H1 (cell line): ENCODE measurements at regions not wholly inside any gene's neighbourhood (a gene's known extent, or its start where the extent isn't known, plus 50 kb on each side); places are given as distances from the start of the nearest gene placed in this dataset.

ENCODE experiments used
- CTCF ChIA-PET: fragments of 300-600 bp; sonication (Branson Sonifier 250); formaldehyde crosslinking; loops from one replicate; lab custom pipeline; 2021; ENCODE audit not compliant: partially characterized antibody; lab: Charles Lee
- POLR2A ChIA-PET: fragments of 300-600 bp; sonication (Branson Sonifier 250); formaldehyde crosslinking; loops from one replicate; lab custom pipeline; 2021; ENCODE audit warnings: inconsistent platforms; ENCODE audit not compliant: partially characterized antibody; lab: Charles Lee
- DNase-seq, 2 experiments: peaks; one replicate each; pipeline versions ENCODE4 v3.0.0 to v3.0.0-alpha.2; 2010 to 2022; ENCODE audit warnings: low spot score in 2 of 2, low read depth in 1 of 2, mixed read lengths in 1 of 2
- FAIRE-seq: peaks from 2 replicates; lab custom pipeline; 2011; peaks lifted over from hg19 to GRCh38; lab: Jason Lieb, UNC
- H2AFZ ChIP-seq: 2 replicates; pipeline ENCODE4 v1.8.1; 2012; ENCODE audit warnings: low read length, inconsistent platforms
- H2AK5ac ChIP-seq: 2 replicates; pipeline ENCODE4 v1.6.1; 2013; ENCODE audit warnings: low read depth, low read length
- H2BK120ac ChIP-seq: replicated peaks from 2 replicates; pipeline ENCODE3; 2013; ENCODE audit warnings: low read depth, low read length, inconsistent platforms
- H2BK12ac ChIP-seq: 2 replicates; pipeline ENCODE4 v1.6.1; 2013; ENCODE audit warnings: low read depth, low read length
- H2BK15ac ChIP-seq: 2 replicates; pipeline ENCODE4 v1.6.1; 2013; ENCODE audit warnings: low read length
- H2BK20ac ChIP-seq: 2 replicates; pipeline ENCODE4 v1.6.1; 2013; ENCODE audit warnings: low read length
- H2BK5ac ChIP-seq: 2 replicates; pipeline ENCODE4 v1.6.1; 2013; ENCODE audit warnings: low read depth, low read length
- H3K14ac ChIP-seq: 2 replicates; pipeline ENCODE4 v1.6.1; 2013; ENCODE audit warnings: inconsistent platforms; ENCODE audit not compliant: insufficient read length
- H3K18ac ChIP-seq: 2 replicates; pipeline ENCODE4 v1.6.1; 2013; ENCODE audit warnings: low read length; ENCODE audit errors: extremely low read depth
- H3K23ac ChIP-seq: 2 replicates; pipeline ENCODE4 v1.6.1; 2013; ENCODE audit warnings: inconsistent platforms; ENCODE audit not compliant: insufficient read length
- H3K23me2 ChIP-seq: 2 replicates; pipeline ENCODE4 v1.6.1; 2013; ENCODE audit warnings: low read depth, low read length
- H3K27ac ChIP-seq: 2 replicates; pipeline ENCODE4 v1.6.1; 2011; ENCODE audit warnings: low read depth, low read length, inconsistent platforms
- H3K27me3 ChIP-seq, 4 experiments: replicated peaks in 1 of 4; 1 replicate in 1 of 4; 2 replicates in 3 of 4; pipeline versions ENCODE4 v1.6.1 to v1.8.1; 2011 to 2013; ENCODE audit warnings: low read length in 3 of 4, mild to moderate bottlenecking in 3 of 4, inconsistent platforms in 2 of 4, mixed read lengths in 2 of 4, moderate library complexity in 1 of 4; ENCODE audit not compliant: control insufficient read depth in 3 of 4, insufficient read depth in 3 of 4; ENCODE audit errors: extremely low read depth in 1 of 4
- H3K36me3 ChIP-seq, 4 experiments: 2 replicates each; pipeline versions ENCODE4 v1.6.1 to v1.8.1; 2011 to 2013; ENCODE audit warnings: mild to moderate bottlenecking in 4 of 4, low read length in 3 of 4, moderate library complexity in 2 of 4, control low read depth in 1 of 4, inconsistent platforms in 1 of 4; ENCODE audit not compliant: insufficient read depth in 4 of 4, control insufficient read depth in 2 of 4
- H3K4ac ChIP-seq: replicated peaks from 2 replicates; pipeline ENCODE3; 2013; ENCODE audit warnings: low read length, low read depth, mixed read lengths, inconsistent platforms; ENCODE audit not compliant: insufficient read length
- H3K4me1 ChIP-seq, 4 experiments: replicated peaks in 1 of 4; 1 replicate in 1 of 4; 2 replicates in 3 of 4; pipeline versions ENCODE4 v1.6.1 to v1.8.1; 2011 to 2013; ENCODE audit warnings: low read length in 3 of 4, inconsistent platforms in 2 of 4, mixed read lengths in 1 of 4; ENCODE audit not compliant: insufficient read depth in 4 of 4, control insufficient read depth in 3 of 4
- H3K4me2 ChIP-seq, 2 experiments: 2 replicates each; pipeline versions ENCODE4 v1.6.1 to v1.8.1; 2011 to 2013; ENCODE audit warnings: low read depth in 2 of 2, low read length in 2 of 2, control low read depth in 1 of 2, inconsistent platforms in 1 of 2, mild to moderate bottlenecking in 1 of 2; ENCODE audit not compliant: insufficient read depth in 1 of 2
- H3K4me3 ChIP-seq, 4 experiments: fragments of 200-600, 300-600 bp in 1 of 4; sonication (generic), shearing (Covaris generic), sonication (Bioruptor Twin) in 1 of 4; 2 replicates each; pipeline versions ENCODE4 v1.5.1 to v1.8.1; 2011 to 2016; ENCODE audit warnings: low read length in 4 of 4, low read depth in 3 of 4, control low read depth in 2 of 4, inconsistent platforms in 2 of 4, mild to moderate bottlenecking in 2 of 4, mixed read lengths in 1 of 4, moderate library complexity in 1 of 4; ENCODE audit not compliant: insufficient read depth in 2 of 4; ENCODE audit errors: extremely low read depth in 1 of 4
- H3K56ac ChIP-seq: replicated peaks from 2 replicates; pipeline ENCODE3; 2013; ENCODE audit warnings: low read depth, mild to moderate bottlenecking, mixed read lengths, low read length, inconsistent platforms; ENCODE audit not compliant: insufficient read length
- H3K79me1 ChIP-seq: 2 replicates; pipeline ENCODE4 v1.6.1; 2013; ENCODE audit warnings: low read depth, low read length, control low read depth
- H3K79me2 ChIP-seq, 2 experiments: 2 replicates each; pipeline versions ENCODE4 v1.6.1 to v1.8.1; 2012 to 2013; ENCODE audit warnings: low read length in 2 of 2, mild to moderate bottlenecking in 2 of 2, inconsistent platforms in 1 of 2; ENCODE audit not compliant: insufficient read depth in 2 of 2, control insufficient read depth in 1 of 2
- H3K9ac ChIP-seq, 4 experiments: replicated peaks in 1 of 4; 1 replicate in 1 of 4; 2 replicates in 3 of 4; pipeline versions ENCODE4 v1.6.1 to v1.8.1; 2011 to 2013; ENCODE audit warnings: low read depth in 3 of 4, low read length in 3 of 4, control low read depth in 2 of 4, mild to moderate bottlenecking in 2 of 4, moderate library complexity in 2 of 4, inconsistent platforms in 1 of 4; ENCODE audit errors: extremely low read depth in 1 of 4
- H3K9me3 ChIP-seq, 2 experiments: 2 replicates each; pipeline versions ENCODE4 v1.6.1 to v1.8.1; 2012 to 2013; ENCODE audit warnings: mild to moderate bottlenecking in 2 of 2, moderate library complexity in 2 of 2, control low read depth in 1 of 2, inconsistent platforms in 1 of 2, low read depth in 1 of 2, low read length in 1 of 2, mixed read lengths in 1 of 2; ENCODE audit not compliant: insufficient read depth in 2 of 2
- H4K20me1 ChIP-seq, 2 experiments: replicated peaks in 1 of 2; 2 replicates each; pipeline versions ENCODE3 to v1.8.1; 2011 to 2013; ENCODE audit warnings: inconsistent platforms in 2 of 2, low read length in 2 of 2, mild to moderate bottlenecking in 1 of 2; ENCODE audit not compliant: insufficient read depth in 2 of 2, control insufficient read depth in 1 of 2
- H4K5ac ChIP-seq: 2 replicates; pipeline ENCODE4 v1.6.1; 2013; ENCODE audit warnings: low read length, low read depth, mixed read lengths, inconsistent platforms; ENCODE audit not compliant: insufficient read length
- H4K8ac ChIP-seq: 2 replicates; pipeline ENCODE4 v1.8.0; 2013; ENCODE audit warnings: mild to moderate bottlenecking, moderate library complexity, low read length, inconsistent platforms; ENCODE audit not compliant: insufficient read depth; ENCODE audit errors: extremely low read depth
- H4K91ac ChIP-seq: replicated peaks from 2 replicates; pipeline ENCODE3; 2013; ENCODE audit warnings: low read length, mixed read lengths, inconsistent platforms; ENCODE audit not compliant: insufficient read length
- GABPA ChIP-seq: IDR thresholded peaks from 2 replicates; pipeline ENCODE4 v1.6.1; 2011; ENCODE audit warnings: mild to moderate bottlenecking, low read length, moderate library complexity, borderline replicate concordance; ENCODE audit not compliant: insufficient read depth
- NANOG ChIP-seq: IDR thresholded peaks from 2 replicates; pipeline ENCODE4 v1.6.1; 2011; ENCODE audit warnings: low read length, low read depth, mild to moderate bottlenecking, inconsistent platforms; ENCODE audit not compliant: insufficient read depth, poor library complexity, severe bottlenecking
- NRF1 ChIP-seq: IDR thresholded peaks from 2 replicates; pipeline ENCODE4 v1.6.1; 2011; ENCODE audit warnings: mild to moderate bottlenecking, low read depth, low read length, improper control_type of control experiment
- POLR2A ChIP-seq, 2 experiments: IDR thresholded peaks; 1 replicate in 1 of 2; 2 replicates in 1 of 2; pipeline ENCODE4 v1.6.1; 2011; ENCODE audit warnings: low read depth in 2 of 2, low read length in 2 of 2, mild to moderate bottlenecking in 2 of 2; ENCODE audit errors: control extremely low read depth in 1 of 2
- RAD21 ChIP-seq, 2 experiments: IDR thresholded peaks in 1 of 2; conservative IDR thresholded peaks in 1 of 2; 2 replicates each; pipeline ENCODE4 v1.6.1; 2011; ENCODE audit warnings: low read depth in 2 of 2, low read length in 2 of 2, improper control_type of control experiment in 1 of 2, inconsistent platforms in 1 of 2, mild to moderate bottlenecking in 1 of 2, moderate library complexity in 1 of 2
- RNF2 ChIP-seq: fragments of 200-900, 300-1000 bp; sonication (generic); IDR thresholded peaks from 2 replicates; pipeline ENCODE4 v1.7.1; 2016; ENCODE audit warnings: borderline replicate concordance, low read depth, mild to moderate bottlenecking, antibody characterized with exemption, low read length; ENCODE audit not compliant: poor library complexity, severe bottlenecking; ENCODE audit errors: missing control alignments
- SRF ChIP-seq: IDR thresholded peaks from 2 replicates; pipeline ENCODE4 v1.6.1; 2011; ENCODE audit warnings: mild to moderate bottlenecking, low read depth, low read length, moderate library complexity
- ZNF274 ChIP-seq: IDR thresholded peaks from 2 replicates; pipeline ENCODE4 v1.7.0; 2012; ENCODE audit warnings: low read length, borderline replicate concordance; ENCODE audit errors: extremely low read depth
- WGBS, 2 experiments: shearing (Covaris generic) in 1 of 2; methylation state at CpG; one replicate each; pipeline versions ENCODE4 v1.1.6 to v1.1.7; 2013 to 2015; ENCODE audit warnings: low lambda C conversion rate in 2 of 2, mixed read lengths in 2 of 2, inconsistent platforms in 1 of 2, low coverage in 1 of 2, missing lambda C conversion rate in 1 of 2; ENCODE audit not compliant: insufficient replicate concordance in 2 of 2, insufficient coverage in 1 of 2, insufficient read length in 1 of 2; ENCODE audit errors: extremely low coverage in 1 of 2, missing lambda C conversion rate in 1 of 2; 5-methylcytosine and 5-hydroxymethylcytosine counted together
- TF ChIP-seq, protein P1 (sequence below): IDR thresholded peaks from 2 replicates; pipeline ENCODE4 v1.6.1; 2012; ENCODE audit warnings: inconsistent platforms

GRCh38 chr5:21644032-21644431, 1209.1 kb downstream of the CDH12 start:
- no peak for FAIRE-seq
- WGBS, 2 experiments, result 73% methylated on average over 3 of the region's 3 CpGs; no CpG with 5 or more reads in 1 of the 2 experiments
- POLR2A ChIA-PET, result no interaction called here
- H2BK15ac ChIP-seq, result no peak overlapping the region
- H3K4me3 ChIP-seq, result no peak overlapping the region
- no peak overlapping the region for H4K5ac ChIP-seq
- H3K14ac ChIP-seq, result no peak overlapping the region
- H3K4me2 ChIP-seq, result no peak overlapping the region
- H4K8ac ChIP-seq, result no peak overlapping the region
- H3K4ac ChIP-seq, result no peak overlapping the region
- H2AK5ac ChIP-seq, result no peak overlapping the region
- CTCF ChIA-PET, result no interaction called here
- H2BK12ac ChIP-seq, result no peak overlapping the region
- no peak overlapping the region for H2AFZ ChIP-seq
- no peaks in the 10 kb centered on the region for H3K23me2 ChIP-seq
- TF ChIP-seq NRF1 (no peak), POLR2A (IDR thresholded peaks at IDR 0.05; ENCODE audit: control extremely low read depth in 1 of 2, low read depth in 2 of 2, low read length in 2 of 2) (no peak), RAD21 (IDR thresholded peaks at IDR 0.05 in 1 of 2, conservative IDR thresholded peaks at IDR 0.05 in 1 of 2; ENCODE audit: low read depth in 2 of 2, low read length in 2 of 2) (no peak), ZNF274 (no peak), RNF2 (no peak), GABPA (no peak), SRF (no peak), NANOG (no peak)
- TF ChIP-seq, protein P1, sequence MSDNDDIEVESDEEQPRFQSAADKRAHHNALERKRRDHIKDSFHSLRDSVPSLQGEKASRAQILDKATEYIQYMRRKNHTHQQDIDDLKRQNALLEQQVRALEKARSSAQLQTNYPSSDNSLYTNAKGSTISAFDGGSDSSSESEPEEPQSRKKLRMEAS, result no peak
- TF ChIP-seq, all 59 proteins: peak for 0
- no peaks in the 10 kb centered on the region for H3K27me3 ChIP-seq
- no peaks in the 10 kb centered on the region for H3K79me1 ChIP-seq
- H3K18ac ChIP-seq, result no peak overlapping the region
- no peak overlapping the region for H3K23ac ChIP-seq
- no peaks in the 10 kb centered on the region for H3K9me3 ChIP-seq
- no peak overlapping the region for H4K91ac ChIP-seq
- H3K79me2 ChIP-seq, result no peaks in the 10 kb centered on the region
- H2BK120ac ChIP-seq, result no peak overlapping the region
- H2BK5ac ChIP-seq, result no peak overlapping the region
- H3K4me1 ChIP-seq, result no peaks in the 10 kb centered on the region
- H3K9ac ChIP-seq, result no peak overlapping the region
- H2BK20ac ChIP-seq, result no peak overlapping the region
- DNase-seq, result no peak
- H4K20me1 ChIP-seq, result no peaks in the 10 kb centered on the region
- no peak overlapping the region for H3K56ac ChIP-seq
- H3K36me3 ChIP-seq, result no peaks in the 10 kb centered on the region
- no peak overlapping the region for H3K27ac ChIP-seq
